ENCODE measurements at regions not wholly inside any gene's neighbourhood (a gene's known extent, or its start where the extent isn't known, plus 50 kb on each side); places are given as distances from the start of the nearest gene placed in this dataset.

GRCh38 chr20:37463726-37464494 lies 57.1 kb upstream of the NNAT start:
- peaks cover 0 to 6% (median 0%) of the 10 kb centered on the region in 3 donors for H3K9me3 ChIP-seq (ENCODE audit: control extremely low read depth in 1 of 3, control insufficient read depth in 2 of 3, insufficient read depth in 1 of 3, low read length in 2 of 3)
- POLR2A ChIA-PET = no interaction called here
- Mint-ChIP-seq H3K27me3 (peaks cover 33% of the 10 kb centered on the region), H3K9me3 (ENCODE audit: insufficient read depth) (peaks cover 2% of the 10 kb centered on the region), H3K4me1 (no peaks in the 10 kb centered on the region), H3K27ac (no peak overlapping the region), H3K4me3 (no peak overlapping the region)
- H3K4me1 ChIP-seq (ENCODE audit: control insufficient read depth in 2 of 2, insufficient read depth in 2 of 2, low read length in 2 of 2) = no peaks in the 10 kb centered on the region
- no peaks in the 10 kb centered on the region for H3K79me2 ChIP-seq (ENCODE audit: control insufficient read depth, insufficient read depth, low read length)
- intact Hi-C loops (cut with micrococcal nuclease) = no loop called here
- H3K4me2 ChIP-seq (replicated peaks; ENCODE audit: low read depth, low read length, poor library complexity, severe bottlenecking) = no peak overlapping the region
- WGBS (ENCODE audit: insufficient coverage) = 80% methylated on average over 17 of the region's 17 CpGs
- TF ChIP-seq CTCF (IDR thresholded peaks at IDR 0.05) (no peak), EZH2 (IDR thresholded peaks at IDR 0.05; ENCODE audit: borderline replicate concordance, insufficient read depth, low read depth, low read length, poor library complexity, severe bottlenecking) (no peak)
- no peaks in the 10 kb centered on the region for H3K36me3 ChIP-seq (replicated peaks in 1 of 2; ENCODE audit: control extremely low read depth in 1 of 2, control insufficient read depth in 1 of 2, extremely low read depth in 1 of 2, insufficient read depth in 2 of 2, low read length in 1 of 2)
- H3K27ac ChIP-seq (ENCODE audit: low read length in 2 of 2) = no peak overlapping the region
- DNase-seq (no peak), ATAC-seq (ENCODE audit: low read depth) (no peak)
- CTCF ChIA-PET = no interaction called here
- no peaks in the 10 kb centered on the region for H4K20me1 ChIP-seq (ENCODE audit: control insufficient read depth, insufficient read depth, low read length, poor library complexity, severe bottlenecking)
- H2AFZ ChIP-seq (ENCODE audit: insufficient read depth, low read depth, low read length, poor library complexity, severe bottlenecking) = no peak overlapping the region
- H3K9ac ChIP-seq (ENCODE audit: low read length) = no peak overlapping the region
- H3K4me3 ChIP-seq (ENCODE audit: control extremely low read depth in 1 of 5, extremely low read depth in 1 of 5, insufficient read depth in 1 of 5, low read depth in 2 of 5, low read length in 4 of 5) = no peak overlapping the region
- H3K27me3 ChIP-seq (replicated peaks in 1 of 4; ENCODE audit: control extremely low read depth in 1 of 4, control insufficient read depth in 3 of 4, insufficient read depth in 4 of 4, low read length in 3 of 4) = peaks cover 0 to 6% (median 3%) of the 10 kb centered on the region in 4 experiments

- no peak for TF ChIP-seq CTCF (IDR thresholded peaks at IDR 0.05)
- TF ChIP-seq EZH2 (IDR thresholded peaks at IDR 0.05; ENCODE audit: borderline replicate concordance, insufficient read depth, low read depth, low read length, poor library complexity, severe bottlenecking) = no peak
- CTCF ChIA-PET = no interaction called here
- Histone ChIP-seq H3K4me3 (ENCODE audit: control extremely low read depth in 1 of 5, extremely low read depth in 1 of 5, insufficient read depth in 1 of 5, low read depth in 2 of 5, low read length in 4 of 5) (no peak overlapping the region), H4K20me1 (ENCODE audit: control insufficient read depth, insufficient read depth, low read length, poor library complexity, severe bottlenecking) (no peaks in the 10 kb centered on the region), H3K27me3 (replicated peaks in 1 of 4; ENCODE audit: control extremely low read depth in 1 of 4, control insufficient read depth in 3 of 4, insufficient read depth in 4 of 4, low read length in 3 of 4) (peaks cover 0 to 6% (median 3%) of the 10 kb centered on the region in 4 experiments), H3K36me3 (replicated peaks in 1 of 2; ENCODE audit: control extremely low read depth in 1 of 2, control insufficient read depth in 1 of 2, extremely low read depth in 1 of 2, insufficient read depth in 2 of 2, low read length in 1 of 2) (no peaks in the 10 kb centered on the region), H3K9me3 (ENCODE audit: control extremely low read depth in 1 of 3, control insufficient read depth in 2 of 3, insufficient read depth in 1 of 3, low read length in 2 of 3) (peaks cover 0 to 3% (median 0%) of the 10 kb centered on the region in 3 donors), H2AFZ (ENCODE audit: insufficient read depth, low read depth, low read length, poor library complexity, severe bottlenecking) (no peak overlapping the region), H3K9ac (ENCODE audit: low read length) (no peak overlapping the region), H3K4me1 (ENCODE audit: control insufficient read depth in 2 of 2, insufficient read depth in 2 of 2, low read length in 2 of 2) (no peaks in the 10 kb centered on the region), H3K27ac (ENCODE audit: low read length in 2 of 2) (no peak overlapping the region), H3K4me2 (replicated peaks; ENCODE audit: low read depth, low read length, poor library complexity, severe bottlenecking) (no peak overlapping the region), H3K79me2 (ENCODE audit: control insufficient read depth, insufficient read depth, low read length) (no peaks in the 10 kb centered on the region)
- intact Hi-C loops (cut with micrococcal nuclease) = no loop called here
- DNase-seq (no peak), ATAC-seq (ENCODE audit: low read depth) (no peak)
- Mint-ChIP-seq H3K27ac (no peak overlapping the region), H3K4me1 (no peaks in the 10 kb centered on the region), H3K27me3 (peaks cover 35% of the 10 kb centered on the region), H3K9me3 (ENCODE audit: insufficient read depth) (peaks cover 2% of the 10 kb centered on the region), H3K4me3 (no peak overlapping the region)
- WGBS (ENCODE audit: insufficient coverage) = 69% methylated on average over 5 of the region's 5 CpGs
- POLR2A ChIA-PET = no interaction called here
Observed at GRCh38 chr20:37464611-37465010, 56.4 kb upstream of the NNAT start.
